Activated CD8-positive, alpha-beta memory T cell treated with anti-CD3 and anti-CD28 coated beads for 36 hours (primary cell): ENCODE measurements at regions not wholly inside any gene's neighbourhood (a gene's known extent, or its start where the extent isn't known, plus 50 kb on each side); places are given as distances from the start of the nearest gene placed in this dataset.

Experiments used
- CTCF ChIA-PET: fragments of 350-600 bp; sonication (Branson Sonifier 250); formaldehyde crosslinking; loops from one replicate; lab custom pipeline; 2021; ENCODE audit warnings: antibody characterized with exemption; lab: Charles Lee
- POLR2A ChIA-PET: fragments of 350-600 bp; sonication (Branson Sonifier 250); formaldehyde crosslinking; loops from one replicate; lab custom pipeline; 2021; ENCODE audit warnings: antibody characterized with exemption; lab: Charles Lee

DNA sequence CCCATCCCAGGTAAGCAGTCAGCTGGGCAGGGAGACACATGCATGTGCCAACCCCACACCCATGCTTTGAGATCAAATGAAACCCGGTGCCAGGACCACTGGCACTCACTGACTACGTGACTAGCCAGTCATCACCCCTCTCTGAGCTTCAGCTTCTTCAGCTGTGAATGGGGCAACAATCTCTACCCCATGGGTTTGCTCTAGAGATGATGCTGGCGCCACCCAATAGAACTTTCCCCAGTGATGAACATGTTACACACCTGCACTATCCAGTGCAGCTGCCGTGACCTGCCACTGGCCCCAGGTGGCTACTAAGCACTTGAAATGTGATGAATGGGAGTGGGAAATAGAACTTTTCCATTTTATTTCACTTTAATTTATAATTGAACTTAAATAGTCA is 70.3 kb downstream of the PITPNM2 start:
- ChIA-PET POLR2A (no interaction called here), CTCF (no interaction called here)

- ChIA-PET CTCF (interaction anchor here (1.5 kb wide), 1 partner anchor 35 kb away, joined by 3 read pairs; no protein-coding TSS in a partner anchor), POLR2A (no interaction called here)
Observed at GRCh38 chr12:123078531-123079155, 72.2 kb downstream of the PITPNM2 start.

DNA sequence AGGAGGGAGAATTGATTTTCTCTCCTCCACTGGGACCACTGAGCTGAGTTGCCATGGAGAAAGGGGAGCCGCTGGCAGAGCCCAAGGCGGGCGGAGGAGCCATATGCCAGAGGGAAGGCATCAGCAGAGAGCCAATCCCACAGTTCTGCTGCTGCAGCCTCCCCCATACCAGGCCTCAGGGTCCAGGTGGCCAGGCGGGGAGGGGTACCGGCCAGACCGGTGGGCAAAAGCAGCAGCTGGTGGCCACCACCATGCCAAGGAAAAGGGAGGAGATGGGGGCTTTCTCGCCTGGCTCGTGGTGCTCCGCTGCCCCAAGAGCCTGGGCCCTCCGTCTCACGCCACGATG is 72.8 kb downstream of the PITPNM2 start:
- ChIA-PET CTCF (interaction anchor here (3.9 kb wide), 1 partner anchor 35 kb away, joined by 24 read pairs; no protein-coding TSS in a partner anchor), POLR2A (no interaction called here)

DNA sequence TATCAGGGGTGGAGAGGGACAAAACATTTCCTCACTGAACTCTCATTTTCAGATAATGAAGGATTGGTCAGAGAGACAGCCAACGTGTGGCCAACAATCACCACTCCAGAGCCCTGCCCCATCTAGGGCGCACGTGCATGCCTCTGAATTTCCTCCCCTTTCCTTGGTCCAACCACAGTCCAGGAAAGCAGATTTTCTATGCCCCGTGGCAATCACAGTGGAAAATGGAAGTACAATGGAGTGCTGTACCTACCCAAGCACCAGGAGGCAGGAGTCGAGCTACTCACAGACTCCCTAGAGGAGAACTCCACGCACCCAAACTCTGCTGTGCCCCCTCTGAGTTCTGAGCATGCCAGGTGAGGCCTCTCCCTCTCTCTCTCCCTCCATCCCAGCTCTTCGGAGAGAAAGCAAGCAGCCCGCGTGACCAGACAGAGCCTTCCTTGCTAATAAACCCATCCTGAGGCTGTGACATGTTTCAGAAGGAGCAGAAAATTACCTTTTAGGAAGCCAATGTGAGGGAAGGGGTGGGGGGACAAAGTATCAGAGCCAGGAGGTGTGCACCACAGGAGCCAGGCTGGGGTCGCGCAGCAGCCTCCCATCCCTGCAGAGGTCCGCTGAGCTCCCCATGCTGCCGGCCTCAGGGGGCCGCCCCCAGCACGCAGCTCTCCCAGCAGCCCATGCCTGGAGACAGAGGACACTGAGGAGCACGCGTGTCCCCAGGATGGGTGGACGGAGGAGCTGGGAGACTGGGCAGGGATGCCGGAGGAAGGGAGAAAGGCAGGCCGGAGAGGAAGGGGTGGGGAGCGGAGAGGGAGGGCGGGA is 73.4 kb downstream of the PITPNM2 start:
- POLR2A ChIA-PET: interaction anchor here (0.7 to 2.2 kb wide), 4 partner anchors 33 to 156 kb away, joined by 3 to 8 read pairs (median 6); partner anchors contain the start of genes MPHOSPH9 and MTRFR
- CTCF ChIA-PET: interaction anchor here (1.4 to 3.9 kb wide), 3 partner anchors 16 to 160 kb away, joined by 4 to 24 read pairs (median 4); no protein-coding TSS in a partner anchor

- ChIA-PET CTCF (interaction anchor here (1.4 to 3.9 kb wide), 3 partner anchors 17 to 161 kb away, joined by 4 to 24 read pairs (median 4); no protein-coding TSS in a partner anchor), POLR2A (interaction anchor here (0.7 to 2.2 kb wide), 4 partner anchors 33 to 156 kb away, joined by 3 to 8 read pairs (median 6); partner anchors contain the start of genes MPHOSPH9 and MTRFR)
Observed at GRCh38 chr12:123076604-123077297, 74.1 kb downstream of the PITPNM2 start.

GRCh38 chr12:123075646-123076171 is 75.2 kb downstream of the PITPNM2 start:
- ChIA-PET POLR2A (interaction anchor here (1.0 to 2.2 kb wide), 4 partner anchors 32 to 157 kb away, joined by 4 to 9 read pairs (median 6); partner anchors contain the start of genes MPHOSPH9 and MTRFR), CTCF (interaction anchor here (0.5 to 3.9 kb wide), 5 partner anchors 32 to 107 kb away, joined by 3 to 24 read pairs (median 3); no protein-coding TSS in a partner anchor)

- CTCF ChIA-PET: interaction anchor here (1.2 to 3.9 kb wide), 4 partner anchors 32 to 76 kb away, joined by 3 to 24 read pairs (median 4); no protein-coding TSS in a partner anchor
- POLR2A ChIA-PET: interaction anchor here (1.0 to 1.7 kb wide), 3 partner anchors 31 to 76 kb away, joined by 4 to 9 read pairs (median 5); no protein-coding TSS in a partner anchor
Observed at GRCh38 chr12:123075087-123075645, 75.7 kb downstream of the PITPNM2 start.

DNA sequence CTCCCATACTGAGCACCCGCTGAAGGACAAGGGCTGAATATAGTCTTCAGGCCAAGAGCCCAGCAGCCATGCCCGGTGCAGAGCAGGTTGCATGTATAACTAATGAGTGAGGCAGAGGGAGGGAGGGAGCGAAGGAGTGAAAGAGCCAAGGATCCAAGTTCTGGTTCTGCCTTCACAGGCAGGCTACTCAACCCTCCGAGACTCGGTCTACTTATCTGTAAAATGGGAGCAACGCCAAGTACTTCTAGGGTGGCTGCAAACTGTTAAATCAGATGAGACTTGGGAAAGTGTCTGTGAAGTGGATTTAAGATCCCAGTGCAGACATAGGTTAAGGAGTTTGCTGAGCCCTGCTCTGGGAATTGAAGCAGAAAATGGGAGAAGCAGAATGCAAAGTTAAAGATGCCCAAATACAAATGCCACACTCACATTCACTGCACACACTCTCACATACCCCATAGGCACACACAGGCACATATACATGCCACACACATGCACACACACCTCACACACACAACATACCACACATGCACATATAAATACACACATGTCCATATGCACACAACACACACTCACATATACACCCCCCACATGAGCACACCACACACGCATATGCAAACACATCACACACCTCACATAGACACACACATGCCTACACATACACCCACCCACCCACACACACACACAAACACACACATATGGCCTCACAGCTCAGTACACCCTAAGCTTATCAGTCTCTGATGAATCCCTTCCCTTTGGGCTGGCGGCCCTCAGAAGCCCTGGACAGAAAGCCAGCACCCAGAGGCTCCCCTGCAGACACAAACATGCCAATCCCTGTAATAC is 76.7 kb downstream of the PITPNM2 start:
- ChIA-PET CTCF (interaction anchor here (3.9 kb wide), 1 partner anchor 31 kb away, joined by 24 read pairs; no protein-coding TSS in a partner anchor), POLR2A (interaction anchor here (1.0 to 1.7 kb wide), 2 partner anchors 30 to 50 kb away, joined by 3 to 9 read pairs; no protein-coding TSS in a partner anchor)

DNA sequence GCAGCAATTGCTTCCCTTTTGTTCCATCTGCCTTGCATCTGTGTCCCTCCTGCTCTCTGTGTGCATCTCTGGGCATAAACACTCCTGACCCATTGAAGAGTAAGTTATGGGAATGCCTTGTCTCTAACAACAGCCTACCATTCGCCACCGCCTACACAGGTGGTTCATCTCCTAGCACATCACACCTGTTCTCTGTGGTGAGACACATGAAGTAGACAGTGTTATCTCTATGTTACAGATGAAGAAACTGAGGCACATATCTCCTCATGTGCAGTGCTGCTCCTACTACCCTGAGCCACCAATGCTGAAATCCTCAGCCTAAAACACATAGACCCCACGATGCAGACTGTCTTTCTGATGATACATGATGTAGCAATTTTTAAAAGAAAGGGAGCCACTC is 77.6 kb downstream of the PITPNM2 start:
- ChIA-PET CTCF (interaction anchor here (0.9 kb wide), 1 partner anchor 79 kb away, joined by 3 read pairs; no protein-coding TSS in a partner anchor), POLR2A (interaction anchor here (1.0 kb wide), 1 partner anchor 50 kb away, joined by 3 read pairs; no protein-coding TSS in a partner anchor)

DNA sequence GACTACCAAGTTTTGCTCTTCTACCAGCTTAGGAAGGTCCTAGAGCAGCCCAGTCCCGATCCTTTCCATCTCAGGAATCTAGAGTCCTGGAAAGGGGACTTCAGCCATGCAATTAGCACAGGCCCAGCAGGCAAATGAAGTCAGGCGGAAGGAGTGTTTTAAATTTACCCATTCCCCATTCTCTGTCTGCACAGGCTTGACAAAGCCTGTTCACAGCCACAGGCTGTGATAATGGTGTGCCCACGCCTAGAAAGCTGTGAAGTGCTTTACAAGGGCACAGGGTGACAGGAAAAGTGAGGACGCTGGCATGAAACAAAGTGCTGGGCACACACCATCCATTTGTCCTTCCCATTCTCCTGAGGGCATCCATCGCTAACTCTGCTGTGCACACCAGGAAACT is 79.0 kb downstream of the PITPNM2 start:
- ChIA-PET CTCF (no interaction called here), POLR2A (no interaction called here)

DNA sequence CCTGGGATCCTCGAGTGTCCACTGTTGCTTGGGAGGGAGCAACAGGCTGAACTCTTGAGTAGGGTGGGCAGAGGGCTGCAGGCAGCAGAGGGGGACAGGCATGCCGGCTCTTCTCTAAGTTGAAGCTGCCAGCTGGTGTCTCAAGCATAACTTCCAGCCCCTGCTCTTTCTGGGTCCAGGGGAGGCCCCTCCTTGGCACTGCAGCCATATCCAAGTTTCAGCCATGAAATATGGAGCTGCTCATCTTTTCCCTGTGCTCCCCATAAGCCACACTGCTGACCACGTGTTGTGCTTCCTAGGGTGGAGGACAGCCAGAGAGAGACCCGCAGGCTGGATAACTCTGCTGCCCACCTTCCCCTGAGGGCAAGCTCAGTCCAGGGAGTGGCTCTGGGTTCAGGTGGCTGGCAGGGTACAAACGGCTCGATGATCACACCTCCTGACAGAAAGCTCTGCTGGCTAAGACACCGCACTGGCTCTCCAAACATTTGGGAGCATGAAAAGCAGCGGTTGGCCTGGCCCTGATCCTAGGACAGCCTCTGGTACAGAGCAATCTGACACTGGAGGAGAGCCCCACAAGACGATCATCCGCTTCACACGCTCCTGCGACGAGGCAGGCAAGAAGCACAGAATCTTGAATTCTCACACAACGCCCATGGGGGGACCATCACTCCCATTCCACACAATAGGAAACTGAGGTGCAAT is 79.6 kb downstream of the PITPNM2 start:
- ChIA-PET CTCF (no interaction called here), POLR2A (no interaction called here)

DNA sequence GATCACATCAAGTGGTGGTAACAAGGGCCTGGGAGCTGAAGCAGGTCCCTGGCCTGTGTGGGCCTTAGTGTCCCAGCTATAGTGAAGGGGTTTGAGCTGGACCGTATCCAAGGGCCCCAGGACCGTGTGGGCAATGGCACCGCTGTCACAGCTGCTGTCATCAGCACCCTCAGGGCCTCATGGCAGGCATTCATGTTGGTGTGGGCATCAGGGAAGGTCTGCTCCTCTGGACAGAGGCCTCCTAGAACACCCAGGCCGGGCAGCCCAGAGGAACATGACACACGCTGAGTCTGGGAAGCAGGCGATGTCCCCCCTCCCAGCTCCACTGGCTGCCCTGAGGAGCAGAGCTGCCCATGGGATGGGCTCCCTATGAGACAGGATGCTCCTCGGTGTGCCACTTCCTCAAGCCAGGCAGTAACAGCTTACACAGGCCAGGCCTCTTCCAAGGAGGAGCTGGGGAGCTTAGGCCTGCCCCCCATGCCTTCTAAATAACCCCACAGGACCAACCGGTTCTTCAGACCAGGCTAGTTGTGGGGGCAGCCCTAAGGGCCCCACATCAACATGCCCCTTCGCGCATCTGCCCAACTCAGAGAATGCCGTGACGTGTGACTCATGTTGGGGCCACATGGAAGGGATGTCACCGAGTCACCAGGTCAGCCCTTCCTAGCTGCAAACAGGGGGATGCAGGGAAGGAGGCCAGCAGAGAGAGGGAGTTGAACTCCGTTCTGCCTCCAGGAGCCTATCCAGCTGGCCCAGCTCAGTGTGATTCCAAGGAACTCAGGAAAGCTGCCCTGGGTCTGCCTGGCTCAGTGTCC is 80.4 kb downstream of the PITPNM2 start:
- ChIA-PET POLR2A (no interaction called here), CTCF (no interaction called here)

GRCh38 chr12:123069436-123070266 is 81.2 kb downstream of the PITPNM2 start:
- ChIA-PET CTCF (no interaction called here), POLR2A (no interaction called here)

GRCh38 chr12:123067654-123068053 is 83.2 kb downstream of the PITPNM2 start:
- ChIA-PET POLR2A (no interaction called here), CTCF (interaction anchor here (1.1 kb wide), 1 partner anchor 25 kb away, joined by 3 read pairs; no protein-coding TSS in a partner anchor)

DNA sequence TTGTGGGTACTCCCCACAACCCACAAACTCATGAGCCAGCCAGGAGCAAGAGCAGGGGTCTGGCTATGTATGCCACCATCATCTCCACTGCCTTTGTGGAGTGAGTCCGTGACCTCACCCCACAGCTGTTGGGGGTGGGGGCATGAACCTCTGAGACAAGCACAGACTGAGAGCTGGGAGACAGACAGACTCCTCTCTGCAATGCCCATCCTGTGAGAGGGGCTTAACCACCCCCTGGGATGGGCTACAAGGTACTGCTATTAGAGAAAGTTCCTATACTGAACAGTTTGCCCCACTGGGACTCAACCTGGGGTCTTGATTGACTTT is 84.5 kb downstream of the PITPNM2 start:
- CTCF ChIA-PET: no interaction called here
- POLR2A ChIA-PET: no interaction called here
